Ishikawa (cell line): ENCODE measurements at regions not wholly inside any gene's neighbourhood (a gene's known extent, or its start where the extent isn't known, plus 50 kb on each side); places are given as distances from the start of the nearest gene placed in this dataset.

Experiments used
- CEBPB ChIP-seq: IDR thresholded peaks from 2 replicates; pipeline ENCODE4 v1.6.1; 2012
- EP300 ChIP-seq: IDR thresholded peaks from 2 replicates; pipeline ENCODE4 v1.6.1; 2012; ENCODE audit warnings: borderline replicate concordance
- FOXM1 ChIP-seq: IDR thresholded peaks from 2 replicates; pipeline ENCODE4 v1.6.1; 2012; ENCODE audit warnings: low read depth, borderline replicate concordance
- RAD21 ChIP-seq: IDR thresholded peaks from 2 replicates; pipeline ENCODE4 v1.6.1; 2012; ENCODE audit warnings: low read depth
- YY1 ChIP-seq: IDR thresholded peaks from 2 replicates; pipeline ENCODE4 v1.6.1; 2012; ENCODE audit warnings: low read depth
- TF ChIP-seq, protein P1 (sequence below): IDR thresholded peaks from 2 replicates; pipeline ENCODE4 v1.6.1; 2012
- TF ChIP-seq, protein P2 (sequence below): IDR thresholded peaks from 2 replicates; pipeline ENCODE4 v1.6.1; 2012

GRCh38 chr1:39110325-39110851 is 84.2 kb downstream of the NDUFS5 start:
- TF ChIP-seq, protein P1, sequence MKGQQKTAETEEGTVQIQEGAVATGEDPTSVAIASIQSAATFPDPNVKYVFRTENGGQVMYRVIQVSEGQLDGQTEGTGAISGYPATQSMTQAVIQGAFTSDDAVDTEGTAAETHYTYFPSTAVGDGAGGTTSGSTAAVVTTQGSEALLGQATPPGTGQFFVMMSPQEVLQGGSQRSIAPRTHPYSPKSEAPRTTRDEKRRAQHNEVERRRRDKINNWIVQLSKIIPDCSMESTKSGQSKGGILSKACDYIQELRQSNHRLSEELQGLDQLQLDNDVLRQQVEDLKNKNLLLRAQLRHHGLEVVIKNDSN, result no peak
- TF ChIP-seq, protein P2, sequence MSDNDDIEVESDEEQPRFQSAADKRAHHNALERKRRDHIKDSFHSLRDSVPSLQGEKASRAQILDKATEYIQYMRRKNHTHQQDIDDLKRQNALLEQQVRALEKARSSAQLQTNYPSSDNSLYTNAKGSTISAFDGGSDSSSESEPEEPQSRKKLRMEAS, result no peak
- TF ChIP-seq CEBPB (no peak), FOXM1 (no peak), YY1 (no peak), RAD21 (no peak), EP300 (no peak)
